ENCODE measurements at regions not wholly inside any gene's neighbourhood (a gene's known extent, or its start where the extent isn't known, plus 50 kb on each side); places are given as distances from the start of the nearest gene placed in this dataset.

DNA sequence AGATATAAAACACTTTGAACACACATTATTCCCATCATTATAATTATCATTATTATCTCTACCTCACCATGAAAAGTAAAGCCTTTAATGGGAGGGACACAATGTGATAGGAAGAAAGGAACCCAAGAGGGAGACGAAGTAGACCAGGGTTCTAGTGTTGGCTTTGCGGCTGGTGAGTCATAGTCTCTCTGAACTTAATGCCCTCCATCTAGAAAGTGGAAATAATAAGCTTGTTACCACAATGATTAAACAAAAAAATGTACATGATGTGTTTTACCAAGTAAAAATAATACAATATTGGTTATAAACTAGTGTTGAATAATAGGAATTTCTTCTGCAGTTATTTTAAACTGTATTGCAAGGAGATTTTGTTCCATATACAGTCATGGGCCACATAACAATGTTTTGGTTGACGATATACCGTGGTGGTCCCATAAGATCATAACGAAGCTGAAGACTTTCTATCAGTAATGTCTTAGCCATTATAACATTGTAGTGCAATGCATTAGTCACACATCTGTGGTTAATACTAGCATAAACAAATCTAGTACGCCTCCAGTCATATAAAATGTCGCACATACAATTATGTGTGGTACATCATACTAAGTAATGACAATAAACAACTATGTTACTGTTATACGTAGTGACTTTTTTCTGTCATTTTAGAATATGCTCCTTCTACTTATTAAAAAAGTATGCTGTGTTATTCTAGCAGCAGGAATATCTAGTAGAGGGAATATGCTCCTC lies 450.6 kb upstream of the SORCS1 start:
- Histone ChIP-seq H3K4me1 (ENCODE audit: insufficient read depth, low read length, severe bottlenecking) (no peaks in the 10 kb centered on the region), H3K36me3 (ENCODE audit: insufficient read depth, low read length) (no peaks in the 10 kb centered on the region), H3K27ac (ENCODE audit: low read depth, low read length, poor library complexity, severe bottlenecking) (no peak overlapping the region), H4K20me1 (ENCODE audit: insufficient read depth, low read length) (no peaks in the 10 kb centered on the region), H2AFZ (ENCODE audit: low read length) (no peak overlapping the region), H3K4me2 (ENCODE audit: low read length) (no peak overlapping the region), H3K79me2 (ENCODE audit: insufficient read depth, low read length) (no peaks in the 10 kb centered on the region), H3K9me2 (ENCODE audit: low read depth, low read length) (no peaks in the 10 kb centered on the region), H3F3A (ENCODE audit: insufficient read depth, low read length) (no peaks in the 10 kb centered on the region), H3K4me3 (ENCODE audit: low read depth, low read length, poor library complexity, severe bottlenecking) (no peak overlapping the region), H3K9me3 (ENCODE audit: low read length) (no peaks in the 10 kb centered on the region), H3K9ac (ENCODE audit: low read length) (no peak overlapping the region), H3K27me3 (ENCODE audit: insufficient read depth, low read length) (no peaks in the 10 kb centered on the region)
- TF ChIP-seq, protein P1, sequence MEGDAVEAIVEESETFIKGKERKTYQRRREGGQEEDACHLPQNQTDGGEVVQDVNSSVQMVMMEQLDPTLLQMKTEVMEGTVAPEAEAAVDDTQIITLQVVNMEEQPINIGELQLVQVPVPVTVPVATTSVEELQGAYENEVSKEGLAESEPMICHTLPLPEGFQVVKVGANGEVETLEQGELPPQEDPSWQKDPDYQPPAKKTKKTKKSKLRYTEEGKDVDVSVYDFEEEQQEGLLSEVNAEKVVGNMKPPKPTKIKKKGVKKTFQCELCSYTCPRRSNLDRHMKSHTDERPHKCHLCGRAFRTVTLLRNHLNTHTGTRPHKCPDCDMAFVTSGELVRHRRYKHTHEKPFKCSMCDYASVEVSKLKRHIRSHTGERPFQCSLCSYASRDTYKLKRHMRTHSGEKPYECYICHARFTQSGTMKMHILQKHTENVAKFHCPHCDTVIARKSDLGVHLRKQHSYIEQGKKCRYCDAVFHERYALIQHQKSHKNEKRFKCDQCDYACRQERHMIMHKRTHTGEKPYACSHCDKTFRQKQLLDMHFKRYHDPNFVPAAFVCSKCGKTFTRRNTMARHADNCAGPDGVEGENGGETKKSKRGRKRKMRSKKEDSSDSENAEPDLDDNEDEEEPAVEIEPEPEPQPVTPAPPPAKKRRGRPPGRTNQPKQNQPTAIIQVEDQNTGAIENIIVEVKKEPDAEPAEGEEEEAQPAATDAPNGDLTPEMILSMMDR (IDR thresholded peaks at IDR 0.05; ENCODE audit: low read length) = no peak
- TF ChIP-seq EZH2 (IDR thresholded peaks at IDR 0.05; ENCODE audit: borderline replicate concordance, low read length) = no peak

DNA sequence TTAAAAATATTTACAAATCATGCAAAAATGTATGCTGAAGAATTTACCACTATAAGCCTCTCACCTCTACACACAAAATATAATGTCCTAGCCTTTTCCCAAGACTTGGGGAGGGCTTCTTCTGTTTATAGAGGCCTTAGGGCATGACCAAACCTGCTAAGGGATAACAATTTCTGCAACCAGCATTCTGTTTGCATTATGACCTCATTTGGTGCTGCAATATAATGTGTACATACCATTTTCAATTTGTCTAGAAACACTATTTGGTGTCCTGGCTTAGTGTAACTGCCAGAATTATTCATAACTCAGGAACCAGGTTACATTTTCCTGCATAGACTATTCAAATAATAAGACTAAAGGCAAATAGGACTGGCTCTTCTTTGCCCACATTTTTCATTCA lies 446.6 kb upstream of the SORCS1 start:
- no peaks in the 10 kb centered on the region for H3K9me2 ChIP-seq (ENCODE audit: low read depth, low read length)
- H3K27me3 ChIP-seq (ENCODE audit: insufficient read depth, low read length) = no peaks in the 10 kb centered on the region
- no peak overlapping the region for H3K4me3 ChIP-seq (ENCODE audit: low read depth, low read length, poor library complexity, severe bottlenecking)
- H3K4me1 ChIP-seq (ENCODE audit: insufficient read depth, low read length, severe bottlenecking) = no peaks in the 10 kb centered on the region
- no peak for TF ChIP-seq EZH2 (IDR thresholded peaks at IDR 0.05; ENCODE audit: borderline replicate concordance, low read length)
- TF ChIP-seq, protein P1 (IDR thresholded peaks at IDR 0.05; ENCODE audit: low read length) = no peak
- no peaks in the 10 kb centered on the region for H3K36me3 ChIP-seq (ENCODE audit: insufficient read depth, low read length)
- no peak overlapping the region for H3K4me2 ChIP-seq (ENCODE audit: low read length)
- H3K9ac ChIP-seq (ENCODE audit: low read length) = no peak overlapping the region
- no peaks in the 10 kb centered on the region for H3K79me2 ChIP-seq (ENCODE audit: insufficient read depth, low read length)
- no peak overlapping the region for H2AFZ ChIP-seq (ENCODE audit: low read length)
- no peaks in the 10 kb centered on the region for H3F3A ChIP-seq (ENCODE audit: insufficient read depth, low read length)
- no peak overlapping the region for H3K27ac ChIP-seq (ENCODE audit: low read depth, low read length, poor library complexity, severe bottlenecking)
- no peaks in the 10 kb centered on the region for H4K20me1 ChIP-seq (ENCODE audit: insufficient read depth, low read length)
- no peaks in the 10 kb centered on the region for H3K9me3 ChIP-seq (ENCODE audit: low read length)

DNA sequence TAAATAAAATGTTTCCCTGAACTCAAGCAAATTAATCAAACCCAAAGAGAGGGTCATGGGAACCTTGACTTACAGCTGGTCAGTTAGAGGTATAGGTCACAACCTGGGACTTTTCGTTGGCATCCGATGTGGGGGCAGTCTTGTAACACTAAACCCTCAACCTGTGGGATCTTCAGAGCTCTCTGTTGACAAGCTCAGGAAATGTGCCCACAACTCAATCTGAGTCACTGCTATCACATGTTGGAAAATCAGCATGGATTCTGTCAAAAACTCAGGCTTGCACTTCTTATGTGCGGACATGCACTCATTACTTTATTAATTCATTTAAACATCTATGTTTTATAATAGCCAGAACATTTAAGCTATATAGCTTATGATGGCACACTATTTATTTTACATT lies 424.6 kb upstream of the SORCS1 start:
- Histone ChIP-seq H3F3A (ENCODE audit: insufficient read depth, low read length) (no peaks in the 10 kb centered on the region), H3K79me2 (ENCODE audit: insufficient read depth, low read length) (no peaks in the 10 kb centered on the region), H3K9ac (ENCODE audit: low read length) (no peak overlapping the region), H2AFZ (ENCODE audit: low read length) (no peak overlapping the region), H3K4me1 (ENCODE audit: insufficient read depth, low read length, severe bottlenecking) (no peaks in the 10 kb centered on the region), H4K20me1 (ENCODE audit: insufficient read depth, low read length) (no peaks in the 10 kb centered on the region), H3K9me3 (ENCODE audit: low read length) (no peaks in the 10 kb centered on the region), H3K36me3 (ENCODE audit: insufficient read depth, low read length) (no peaks in the 10 kb centered on the region), H3K27me3 (ENCODE audit: insufficient read depth, low read length) (no peaks in the 10 kb centered on the region), H3K27ac (ENCODE audit: low read depth, low read length, poor library complexity, severe bottlenecking) (no peak overlapping the region), H3K9me2 (ENCODE audit: low read depth, low read length) (no peaks in the 10 kb centered on the region), H3K4me2 (ENCODE audit: low read length) (no peak overlapping the region), H3K4me3 (ENCODE audit: low read depth, low read length, poor library complexity, severe bottlenecking) (no peak overlapping the region)
- TF ChIP-seq, protein P1 (IDR thresholded peaks at IDR 0.05; ENCODE audit: low read length) = no peak
- no peak for TF ChIP-seq EZH2 (IDR thresholded peaks at IDR 0.05; ENCODE audit: borderline replicate concordance, low read length)

Data from OCI-LY1 (cell line).